ENCODE measurements at regions not wholly inside any gene's neighbourhood (a gene's known extent, or its start where the extent isn't known, plus 50 kb on each side); places are given as distances from the start of the nearest gene placed in this dataset.

GRCh38 chr18:38413193-38413592, 847.6 kb upstream of the CELF4 start:
- TF ChIP-seq POLR2A (IDR thresholded peaks at IDR 0.05; ENCODE audit: low read depth, low read length) (no peak), EZH2 (IDR thresholded peaks at IDR 0.05; ENCODE audit: borderline replicate concordance, low read depth, low read length, severe bottlenecking) (no peak), MYC (IDR thresholded peaks at IDR 0.05; ENCODE audit: low read depth, low read length) (no peak), FOS (IDR thresholded peaks at IDR 0.05; ENCODE audit: borderline replicate concordance, insufficient read depth, low read length) (no peak), CTCF (IDR thresholded peaks at IDR 0.05; ENCODE audit: extremely low read depth in 1 of 2, insufficient read depth in 1 of 2, low read depth in 1 of 2, low read length in 2 of 2) (no peak), POLR2AphosphoS5 (IDR thresholded peaks at IDR 0.05; ENCODE audit: insufficient read depth, low read depth, low read length) (no peak)

All from endothelial cell of umbilical vein (primary cell).